Stimulated activated naive CD4-positive, alpha-beta T cell treated with Interleukin-2 at 50 U/mL for 16 hours (primary cell): ENCODE measurements at regions not wholly inside any gene's neighbourhood (a gene's known extent, or its start where the extent isn't known, plus 50 kb on each side); places are given as distances from the start of the nearest gene placed in this dataset.

ENCODE experiments used
- DNase-seq: peaks from one replicate; lab custom pipeline; 2025; lab: John Stamatoyannopoulos, UW

- no peak for DNase-seq
Measured at GRCh38 chr15:47411733-47412132, 305.6 kb upstream of the SEMA6D start.

- DNase-seq: no peak
Measured at GRCh38 chr15:47412136-47412535, 305.2 kb upstream of the SEMA6D start.

GRCh38 chr15:47412802-47413201 is 304.5 kb upstream of the SEMA6D start:
- DNase-seq: no peak

- no peak for DNase-seq
Measured at GRCh38 chr15:47414207-47414606, 303.1 kb upstream of the SEMA6D start.

GRCh38 chr15:47415539-47415971 is 301.8 kb upstream of the SEMA6D start:
- DNase-seq: no peak

GRCh38 chr15:47422881-47423665 is 294.2 kb upstream of the SEMA6D start:
- no peak for DNase-seq

- no peak for DNase-seq
Measured at GRCh38 chr15:47427463-47427862, 289.8 kb upstream of the SEMA6D start.

- DNase-seq: no peak
Measured at GRCh38 chr15:47429376-47429775, 287.9 kb upstream of the SEMA6D start.

- DNase-seq: no peak
Measured at GRCh38 chr15:47431501-47431900, 285.8 kb upstream of the SEMA6D start.

- no peak for DNase-seq
Measured at GRCh38 chr15:47432826-47433225, 284.5 kb upstream of the SEMA6D start.

- DNase-seq: no peak
Measured at GRCh38 chr15:47434596-47434995, 282.7 kb upstream of the SEMA6D start.

- DNase-seq: no peak
Measured at GRCh38 chr15:47437491-47437890, 279.8 kb upstream of the SEMA6D start.

- DNase-seq: no peak
Measured at GRCh38 chr15:47439146-47440111, 277.9 kb upstream of the SEMA6D start.

GRCh38 chr15:47442371-47442770 is 274.9 kb upstream of the SEMA6D start:
- DNase-seq: no peak

GRCh38 chr15:47443839-47444238 is 273.5 kb upstream of the SEMA6D start:
- DNase-seq: no peak

- DNase-seq: no peak
Measured at GRCh38 chr15:47445723-47446392, 271.4 kb upstream of the SEMA6D start.

- no peak for DNase-seq
Measured at GRCh38 chr15:47460795-47461573, 256.3 kb upstream of the SEMA6D start.

- no peak for DNase-seq
Measured at GRCh38 chr15:47461652-47462141, 255.6 kb upstream of the SEMA6D start.

- no peak for DNase-seq
Measured at GRCh38 chr15:47466357-47466756, 250.9 kb upstream of the SEMA6D start.

GRCh38 chr15:47470983-47471382 is 246.3 kb upstream of the SEMA6D start:
- no peak for DNase-seq

GRCh38 chr15:47473106-47473725 is 244.1 kb upstream of the SEMA6D start:
- DNase-seq: no peak
